Muscle layer of duodenum (tissue), 2 donors: ENCODE measurements at regions not wholly inside any gene's neighbourhood (a gene's known extent, or its start where the extent isn't known, plus 50 kb on each side); places are given as distances from the start of the nearest gene placed in this dataset.

Experiments used
- H3K27ac ChIP-seq: one replicate; pipeline ENCODE4 v1.7.0; 2013; ENCODE audit warnings: mild to moderate bottlenecking, low read length
- H3K27me3 ChIP-seq: one replicate; pipeline ENCODE4 v1.7.0; 2013; ENCODE audit warnings: low read depth, mild to moderate bottlenecking, control low read depth, low read length
- H3K36me3 ChIP-seq, 2 donors: one replicate each; pipeline ENCODE4 v1.7.0; 2013; ENCODE audit warnings: low read length in 2 of 2, control low read depth in 1 of 2, mild to moderate bottlenecking in 1 of 2; ENCODE audit not compliant: insufficient read depth in 2 of 2, control insufficient read depth in 1 of 2
- H3K4me1 ChIP-seq, 2 donors: one replicate each; pipeline ENCODE4 v1.7.0; 2013; ENCODE audit warnings: low read length in 2 of 2, mild to moderate bottlenecking in 2 of 2, control low read depth in 1 of 2, moderate library complexity in 1 of 2; ENCODE audit not compliant: insufficient read depth in 2 of 2, control insufficient read depth in 1 of 2
- H3K4me3 ChIP-seq, 2 donors: one replicate each; pipeline ENCODE4 v1.7.0; 2013; ENCODE audit warnings: low read length in 2 of 2, low read depth in 1 of 2, mild to moderate bottlenecking in 1 of 2
- H3K9me3 ChIP-seq, 2 donors: one replicate each; pipeline ENCODE4 v1.7.0; 2013; ENCODE audit warnings: low read length in 2 of 2, control low read depth in 1 of 2, mild to moderate bottlenecking in 1 of 2; ENCODE audit not compliant: control insufficient read depth in 1 of 2
- donor health status: healthy.

- no peak overlapping the region for H3K27ac ChIP-seq
- H3K9me3 ChIP-seq, result no peaks in the 10 kb centered on the region
- H3K4me3 ChIP-seq, result no peak overlapping the region
- H3K27me3 ChIP-seq, result no peaks in the 10 kb centered on the region
- no peaks in the 10 kb centered on the region for H3K36me3 ChIP-seq
- H3K4me1 ChIP-seq, result peaks cover 0 to 5% of the 10 kb centered on the region in 2 donors
Observed at GRCh38 chr12:131606218-131606901, 104.5 kb upstream of the SFSWAP start.

DNA sequence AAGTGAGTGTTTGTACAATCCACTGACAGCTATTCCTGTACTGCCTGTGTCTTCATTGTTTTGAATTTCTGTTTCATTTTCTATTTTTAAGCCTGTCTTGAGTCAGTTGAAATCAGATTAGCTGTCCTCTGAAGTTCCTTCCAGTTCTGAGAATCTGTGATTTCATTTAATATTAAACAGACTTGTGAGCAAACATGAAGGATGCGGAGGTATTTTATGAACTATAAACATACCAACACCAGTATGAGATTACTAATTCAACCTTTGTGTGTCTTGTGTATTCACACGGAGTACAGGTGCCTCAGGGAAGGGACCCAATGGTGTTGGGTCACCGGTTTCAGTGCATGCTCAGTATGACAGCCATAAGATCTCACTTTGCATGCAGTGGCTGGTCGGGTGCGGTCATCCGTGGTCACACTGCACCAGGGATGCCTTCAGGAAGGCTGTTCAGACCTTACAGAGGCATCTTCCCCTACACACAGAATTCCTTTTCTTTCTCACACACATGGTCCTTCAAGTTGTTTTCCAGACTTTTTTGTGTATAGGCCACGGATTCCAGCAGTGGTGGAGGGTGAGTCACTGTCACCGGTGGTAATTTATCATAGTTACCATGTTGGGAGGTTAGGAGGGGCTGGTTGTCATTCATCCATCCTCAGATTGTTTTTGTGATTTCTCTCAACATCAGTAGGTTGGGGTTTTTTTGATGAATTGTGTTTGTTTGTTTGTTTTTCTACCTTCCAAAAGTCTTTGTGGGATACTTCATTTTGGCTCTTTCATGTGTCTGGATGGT, 103.0 kb upstream of the SFSWAP start:
- H3K9me3 ChIP-seq, result no peaks in the 10 kb centered on the region
- no peak overlapping the region for H3K27ac ChIP-seq
- no peaks in the 10 kb centered on the region for H3K27me3 ChIP-seq
- H3K36me3 ChIP-seq, result no peaks in the 10 kb centered on the region
- no peak overlapping the region for H3K4me3 ChIP-seq
- peaks cover 0 to 5% of the 10 kb centered on the region in 2 donors for H3K4me1 ChIP-seq

DNA sequence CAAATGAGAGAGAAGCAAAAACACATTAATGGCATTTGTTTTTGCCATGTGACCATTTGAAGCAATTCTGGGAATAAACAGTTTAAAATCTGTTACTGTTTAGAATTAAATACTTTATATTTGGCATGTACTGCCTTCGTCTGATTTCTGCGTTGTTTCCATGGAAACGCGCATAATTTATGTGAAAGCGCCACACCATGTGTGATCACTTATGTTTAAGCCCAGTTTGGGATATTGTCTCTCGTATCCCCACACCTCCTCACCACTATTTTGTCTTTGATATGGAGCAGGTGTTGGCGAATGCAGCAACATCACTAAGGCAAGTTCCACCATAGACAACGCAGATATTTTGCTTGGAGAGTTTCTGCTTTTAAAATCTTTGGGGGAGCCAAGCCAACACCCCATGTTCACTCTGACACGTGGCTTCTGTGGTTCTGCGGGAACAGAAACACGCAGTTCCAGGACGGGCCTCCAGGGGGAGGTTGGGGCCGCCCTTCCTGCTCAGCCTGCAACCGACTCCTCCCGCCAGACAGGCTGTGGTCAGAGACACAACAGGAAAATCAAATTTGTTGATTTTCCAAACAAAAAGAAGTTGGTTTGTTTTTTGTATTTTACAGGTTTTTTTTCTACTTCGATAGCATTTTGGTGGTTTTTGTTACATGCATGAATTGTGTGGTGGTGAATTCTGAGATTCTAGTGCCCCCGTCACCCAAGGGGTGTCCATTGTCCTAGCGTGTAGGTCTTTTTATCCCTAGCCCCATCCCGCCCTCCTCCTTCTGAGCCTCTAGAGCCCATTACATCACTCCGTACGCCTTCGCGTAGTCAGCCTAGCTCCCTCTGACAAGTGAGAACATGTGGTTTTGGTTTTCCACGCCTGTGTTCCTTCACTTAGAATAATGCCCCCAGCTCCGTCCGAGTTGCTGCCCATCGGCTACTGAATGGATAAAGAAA, 101.9 kb upstream of the SFSWAP start:
- no peaks in the 10 kb centered on the region for H3K36me3 ChIP-seq
- H3K4me1 ChIP-seq, result peaks cover 0 to 5% of the 10 kb centered on the region in 2 donors
- H3K9me3 ChIP-seq, result no peaks in the 10 kb centered on the region
- H3K27me3 ChIP-seq, result no peaks in the 10 kb centered on the region
- no peak overlapping the region for H3K4me3 ChIP-seq
- H3K27ac ChIP-seq, result no peak overlapping the region

- H3K36me3 ChIP-seq, result no peaks in the 10 kb centered on the region
- no peak overlapping the region for H3K4me3 ChIP-seq
- no peak overlapping the region for H3K27ac ChIP-seq
- no peaks in the 10 kb centered on the region for H3K27me3 ChIP-seq
- H3K4me1 ChIP-seq, result peaks cover 0 to 5% of the 10 kb centered on the region in 2 donors
- no peaks in the 10 kb centered on the region for H3K9me3 ChIP-seq
Observed at GRCh38 chr12:131609762-131610161, 101.1 kb upstream of the SFSWAP start.

DNA sequence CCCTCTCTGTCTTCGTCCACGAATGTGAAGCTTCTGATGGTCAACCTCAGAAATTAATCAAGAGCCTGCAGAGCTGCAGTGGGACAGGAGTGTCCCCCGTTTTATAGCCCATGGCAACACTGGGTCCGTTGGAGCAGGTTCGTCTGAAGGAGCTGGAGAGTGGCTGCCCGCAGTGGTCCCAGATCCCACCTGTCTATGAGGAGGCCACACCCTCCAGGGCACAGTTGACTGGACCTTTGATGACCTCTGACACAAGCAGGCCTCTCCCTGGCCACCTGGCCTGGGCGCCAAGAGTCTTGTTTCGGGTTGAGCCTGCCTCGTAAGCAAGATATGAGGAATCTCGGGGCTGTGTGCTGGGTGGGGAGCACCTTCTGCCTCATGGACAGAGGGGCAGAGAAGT, 100.7 kb upstream of the SFSWAP start:
- H3K36me3 ChIP-seq, result no peaks in the 10 kb centered on the region
- no peaks in the 10 kb centered on the region for H3K27me3 ChIP-seq
- H3K27ac ChIP-seq, result no peak overlapping the region
- peaks cover 0 to 5% of the 10 kb centered on the region in 2 donors for H3K4me1 ChIP-seq
- no peaks in the 10 kb centered on the region for H3K9me3 ChIP-seq
- no peak overlapping the region for H3K4me3 ChIP-seq

DNA sequence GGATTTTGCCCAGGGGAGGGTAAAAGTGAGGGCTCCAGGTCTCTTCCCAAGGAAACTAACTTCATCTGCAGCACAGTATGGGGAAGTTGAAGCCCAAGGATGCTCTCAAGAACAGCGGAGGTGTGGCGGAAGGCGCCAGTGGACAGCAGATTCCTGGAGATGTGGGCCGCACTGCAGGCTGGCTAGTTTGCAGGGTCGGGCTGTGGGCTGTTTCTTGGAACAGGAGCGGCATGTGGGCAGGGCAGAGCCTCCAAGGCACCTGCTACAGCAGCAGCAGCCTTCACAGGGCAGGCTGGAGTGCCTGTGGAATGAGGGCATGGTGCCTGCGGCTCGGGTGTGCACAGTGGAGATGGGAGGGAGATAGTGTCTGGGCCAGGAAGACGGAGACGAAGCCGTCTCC, 100.0 kb upstream of the SFSWAP start:
- H3K27ac ChIP-seq, result no peak overlapping the region
- H3K4me3 ChIP-seq, result no peak overlapping the region

DNA sequence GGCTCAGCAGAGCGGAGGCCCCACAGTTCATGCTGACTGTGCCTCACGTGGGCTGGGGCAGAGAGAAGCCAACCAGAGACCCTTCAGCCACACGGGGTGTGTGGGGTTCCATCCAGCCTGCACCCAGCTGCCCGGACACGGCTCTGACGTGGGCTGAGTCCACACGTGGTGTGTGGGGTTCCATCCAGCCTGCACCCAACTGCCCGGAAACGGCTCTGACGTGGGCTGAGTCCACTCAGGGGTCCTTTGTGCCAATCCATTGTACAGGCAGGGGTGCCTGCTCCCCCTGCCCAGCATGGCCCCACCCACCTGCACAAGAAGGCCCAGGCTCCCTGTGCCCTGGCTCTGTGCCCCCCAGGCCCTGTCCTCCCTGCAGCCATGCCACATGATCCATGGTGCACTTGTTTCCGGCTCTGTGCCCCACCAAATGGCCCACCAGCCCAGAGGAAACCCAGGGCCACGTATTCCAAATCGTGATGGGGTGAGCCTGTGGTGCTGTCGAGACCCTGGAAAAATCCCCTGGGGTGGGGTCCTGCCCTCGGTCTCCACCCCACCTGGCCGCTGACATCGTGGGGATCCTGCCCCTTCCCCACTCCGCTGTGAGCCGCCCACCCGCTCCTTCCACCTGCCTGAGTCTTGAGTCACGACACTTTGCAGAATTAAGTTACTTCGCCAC, 99.3 kb upstream of the SFSWAP start:
- H3K27ac ChIP-seq, result no peak overlapping the region
- H3K36me3 ChIP-seq, result no peaks in the 10 kb centered on the region
- H3K9me3 ChIP-seq, result no peaks in the 10 kb centered on the region
- H3K4me1 ChIP-seq, result peaks cover 0 to 5% of the 10 kb centered on the region in 2 donors
- H3K27me3 ChIP-seq, result no peaks in the 10 kb centered on the region
- no peak overlapping the region for H3K4me3 ChIP-seq

More for the DNA sequence above, 100.0 kb upstream of the SFSWAP start:
- Histone ChIP-seq H3K36me3 (no peaks in the 10 kb centered on the region), H3K27me3 (no peaks in the 10 kb centered on the region), H3K9me3 (no peaks in the 10 kb centered on the region), H3K4me1 (peaks cover 0 to 5% of the 10 kb centered on the region in 2 donors)

DNA sequence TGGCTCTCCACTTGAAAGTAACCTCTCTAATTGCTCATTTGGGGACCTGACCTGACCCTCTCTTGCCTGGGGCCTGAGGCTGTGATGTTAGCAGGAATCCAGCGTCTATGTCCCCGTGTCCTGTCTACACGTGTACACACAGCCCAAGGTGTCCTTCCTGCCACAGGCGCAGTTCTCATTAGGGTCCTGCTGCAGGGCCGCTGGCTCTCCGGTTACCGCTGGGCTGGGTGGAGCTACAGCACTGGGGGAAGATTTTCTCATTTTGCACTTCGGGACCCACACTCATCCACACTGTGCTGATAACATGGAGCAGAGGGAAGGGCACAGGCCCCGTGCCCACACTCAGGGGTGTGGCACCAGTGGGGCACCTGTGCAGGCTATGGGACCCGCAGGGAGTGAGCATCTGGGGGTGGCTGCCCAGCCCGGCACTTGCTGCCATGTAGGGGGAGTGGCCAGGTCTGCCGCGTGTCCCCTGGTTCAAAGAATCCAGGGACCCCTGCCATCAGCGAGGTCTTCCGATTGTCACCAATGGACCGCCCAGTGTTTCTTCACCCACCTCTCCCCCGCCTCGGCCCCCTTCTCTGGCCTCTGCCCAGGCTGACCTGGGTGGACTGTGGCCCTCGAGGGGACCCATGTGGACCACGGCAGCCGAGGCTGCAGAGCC, 98.7 kb upstream of the SFSWAP start:
- Histone ChIP-seq H3K27ac (no peak overlapping the region), H3K9me3 (no peaks in the 10 kb centered on the region), H3K4me3 (no peak overlapping the region), H3K36me3 (no peaks in the 10 kb centered on the region), H3K27me3 (peaks cover 6% of the 10 kb centered on the region), H3K4me1 (peaks cover 0 to 5% of the 10 kb centered on the region in 2 donors)

GRCh38 chr12:131613186-131613585, 97.7 kb upstream of the SFSWAP start:
- H3K4me1 ChIP-seq, result peaks cover 0 to 5% of the 10 kb centered on the region in 2 donors
- no peaks in the 10 kb centered on the region for H3K36me3 ChIP-seq
- peaks cover 6% of the 10 kb centered on the region for H3K27me3 ChIP-seq
- no peak overlapping the region for H3K27ac ChIP-seq
- H3K4me3 ChIP-seq, result no peak overlapping the region
- H3K9me3 ChIP-seq, result no peaks in the 10 kb centered on the region

DNA sequence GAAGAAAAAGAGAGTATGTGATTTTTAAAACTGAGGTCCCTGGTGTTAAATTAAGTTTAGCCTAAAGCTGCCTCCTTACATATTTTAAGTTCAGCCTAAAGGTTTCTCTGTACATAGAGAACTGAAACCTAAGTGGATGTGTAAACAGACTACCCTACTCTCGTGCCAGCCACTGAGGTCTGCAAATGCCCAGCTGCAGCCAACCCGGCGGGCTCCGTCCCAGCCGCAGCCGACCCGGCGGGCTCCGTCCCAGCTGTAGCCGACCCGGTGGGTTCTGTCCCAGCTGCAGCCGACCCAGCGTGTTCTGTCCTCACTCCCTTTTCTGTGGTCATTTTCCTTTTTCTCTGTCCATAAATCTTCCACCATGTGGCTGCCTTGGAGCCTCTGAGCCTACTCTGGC, 97.2 kb upstream of the SFSWAP start:
- Histone ChIP-seq H3K9me3 (no peaks in the 10 kb centered on the region), H3K36me3 (no peaks in the 10 kb centered on the region), H3K27ac (no peak overlapping the region), H3K27me3 (peaks cover 6% of the 10 kb centered on the region), H3K4me1 (peaks cover 0 to 4% of the 10 kb centered on the region in 2 donors), H3K4me3 (no peak overlapping the region)
